H1 (cell line): ENCODE measurements at regions not wholly inside any gene's neighbourhood (a gene's known extent, or its start where the extent isn't known, plus 50 kb on each side); places are given as distances from the start of the nearest gene placed in this dataset.

ENCODE experiments used
- FOSL1 ChIP-seq: IDR thresholded peaks from 2 replicates; pipeline ENCODE4 v1.6.1; 2011; ENCODE audit warnings: mild to moderate bottlenecking, low read depth, low read length, moderate library complexity; ENCODE audit not compliant: insufficient read depth
- KDM1A ChIP-seq: fragments of 200-600, 300-600 bp; sonication (generic); IDR thresholded peaks from 2 replicates; pipeline ENCODE4 v1.7.1; 2016; ENCODE audit warnings: mild to moderate bottlenecking, low read length, borderline replicate concordance
- POLR2AphosphoS5 ChIP-seq: IDR thresholded peaks from 2 replicates; pipeline ENCODE4 v1.6.1; 2011; ENCODE audit warnings: low read depth, low read length
- RAD21 ChIP-seq, 2 experiments: IDR thresholded peaks in 1 of 2; conservative IDR thresholded peaks in 1 of 2; 2 replicates each; pipeline ENCODE4 v1.6.1; 2011; ENCODE audit warnings: low read depth in 2 of 2, low read length in 2 of 2, improper control_type of control experiment in 1 of 2, inconsistent platforms in 1 of 2, mild to moderate bottlenecking in 1 of 2, moderate library complexity in 1 of 2
- ZNF274 ChIP-seq: IDR thresholded peaks from 2 replicates; pipeline ENCODE4 v1.7.0; 2012; ENCODE audit warnings: low read length, borderline replicate concordance; ENCODE audit errors: extremely low read depth
- TF ChIP-seq, protein P1 (sequence below), 3 experiments: IDR thresholded peaks; 1 replicate in 2 of 3; 2 replicates in 1 of 3; pipeline versions ENCODE4 v1.5.1 to v1.6.1; 2011; ENCODE audit warnings: low read length in 3 of 3, mild to moderate bottlenecking in 3 of 3, inconsistent platforms in 2 of 3, low read depth in 1 of 3, moderate library complexity in 1 of 3; ENCODE audit not compliant: insufficient read depth in 1 of 3; ENCODE audit errors: control extremely low read depth in 1 of 3

DNA sequence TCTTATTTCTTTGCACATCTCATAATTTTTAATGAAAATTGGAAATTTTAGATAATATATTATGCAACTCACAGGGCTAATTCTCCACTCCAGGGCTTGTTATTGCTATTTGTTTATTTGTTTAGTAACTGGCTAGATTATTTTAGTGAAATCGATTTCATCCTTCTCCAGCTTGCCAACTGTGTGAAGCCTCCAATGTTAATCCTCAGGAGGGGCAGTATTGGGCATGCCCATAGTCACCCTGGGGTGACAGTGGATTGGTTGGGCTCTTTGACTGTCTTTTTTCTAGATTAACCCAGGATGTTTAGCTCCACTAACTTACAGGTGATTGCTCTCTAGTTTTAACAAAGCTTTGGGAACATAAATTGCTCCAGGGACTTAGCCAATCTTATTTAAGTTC, 450.1 kb downstream of the BMP2 start:
- TF ChIP-seq RAD21 (IDR thresholded peaks at IDR 0.05 in 1 of 2, conservative IDR thresholded peaks at IDR 0.05 in 1 of 2; ENCODE audit: low read depth in 2 of 2, low read length in 2 of 2) (no peak), POLR2AphosphoS5 (no peak), FOSL1 (no peak), ZNF274 (no peak), KDM1A (no peak)
- TF ChIP-seq, protein P1, sequence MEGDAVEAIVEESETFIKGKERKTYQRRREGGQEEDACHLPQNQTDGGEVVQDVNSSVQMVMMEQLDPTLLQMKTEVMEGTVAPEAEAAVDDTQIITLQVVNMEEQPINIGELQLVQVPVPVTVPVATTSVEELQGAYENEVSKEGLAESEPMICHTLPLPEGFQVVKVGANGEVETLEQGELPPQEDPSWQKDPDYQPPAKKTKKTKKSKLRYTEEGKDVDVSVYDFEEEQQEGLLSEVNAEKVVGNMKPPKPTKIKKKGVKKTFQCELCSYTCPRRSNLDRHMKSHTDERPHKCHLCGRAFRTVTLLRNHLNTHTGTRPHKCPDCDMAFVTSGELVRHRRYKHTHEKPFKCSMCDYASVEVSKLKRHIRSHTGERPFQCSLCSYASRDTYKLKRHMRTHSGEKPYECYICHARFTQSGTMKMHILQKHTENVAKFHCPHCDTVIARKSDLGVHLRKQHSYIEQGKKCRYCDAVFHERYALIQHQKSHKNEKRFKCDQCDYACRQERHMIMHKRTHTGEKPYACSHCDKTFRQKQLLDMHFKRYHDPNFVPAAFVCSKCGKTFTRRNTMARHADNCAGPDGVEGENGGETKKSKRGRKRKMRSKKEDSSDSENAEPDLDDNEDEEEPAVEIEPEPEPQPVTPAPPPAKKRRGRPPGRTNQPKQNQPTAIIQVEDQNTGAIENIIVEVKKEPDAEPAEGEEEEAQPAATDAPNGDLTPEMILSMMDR (IDR thresholded peaks at IDR 0.05; ENCODE audit: control extremely low read depth in 1 of 3, insufficient read depth in 1 of 3, low read depth in 1 of 3, low read length in 3 of 3) = no peak
